Loucy (cell line): ENCODE measurements at regions not wholly inside any gene's neighbourhood (a gene's known extent, or its start where the extent isn't known, plus 50 kb on each side); places are given as distances from the start of the nearest gene placed in this dataset.

Experiments
- H2AFZ ChIP-seq: fragments of 200-600 bp; sonication (generic); 2 replicates; pipeline ENCODE4 v1.6.0; 2016; ENCODE audit warnings: antibody characterized with exemption, mild to moderate bottlenecking, low read length, moderate library complexity
- H3F3A ChIP-seq: fragments of 200-600 bp; 2 replicates; pipeline ENCODE4 v1.6.0; 2016; ENCODE audit warnings: antibody characterized with exemption, low read depth, mild to moderate bottlenecking
- H3K27me3 ChIP-seq: fragments of 200-600 bp; sonication (generic); 2 replicates; pipeline ENCODE4 v1.6.1; 2014; ENCODE audit warnings: low read length, mild to moderate bottlenecking; ENCODE audit not compliant: insufficient read depth, poor library complexity, severe bottlenecking
- H3K36me3 ChIP-seq: fragments of 200-600 bp; sonication (generic); 2 replicates; pipeline ENCODE4 v1.6.1; 2016; ENCODE audit warnings: low read length; ENCODE audit not compliant: insufficient read depth
- H3K4me1 ChIP-seq: fragments of 200-600 bp; sonication (generic); 2 replicates; pipeline ENCODE4 v1.5.1; 2014; ENCODE audit warnings: low read length, mild to moderate bottlenecking; ENCODE audit not compliant: insufficient read depth, poor library complexity, severe bottlenecking
- H3K4me2 ChIP-seq: fragments of 200-600 bp; sonication (generic); 2 replicates; pipeline ENCODE4 v1.6.0; 2014; ENCODE audit warnings: antibody characterized with exemption, low read length, low read depth, mild to moderate bottlenecking; ENCODE audit not compliant: poor library complexity, severe bottlenecking
- H3K4me3 ChIP-seq: fragments of 200-600 bp; sonication (generic); 2 replicates; pipeline ENCODE4 v1.5.1; 2014; ENCODE audit warnings: low read length, mild to moderate bottlenecking, mixed read lengths; ENCODE audit not compliant: poor library complexity, severe bottlenecking
- H3K79me2 ChIP-seq: fragments of 200-600 bp; sonication (generic); 2 replicates; pipeline ENCODE4 v1.6.1; 2014; ENCODE audit warnings: low read length; ENCODE audit not compliant: insufficient read depth
- H3K9ac ChIP-seq: fragments of 200-600 bp; sonication (generic); 2 replicates; pipeline ENCODE4 v1.6.0; 2014; ENCODE audit warnings: mild to moderate bottlenecking, low read depth, low read length, moderate library complexity; ENCODE audit not compliant: poor library complexity, severe bottlenecking
- H3K9me2 ChIP-seq: fragments of 200-600 bp; sonication (generic); replicated peaks from 2 replicates; pipeline ENCODE4 v1.6.1; 2016; ENCODE audit warnings: low read depth, low read length, mixed read lengths
- H3K9me3 ChIP-seq: fragments of 200-600 bp; sonication (generic); 2 replicates; pipeline ENCODE4 v1.6.1; 2014; ENCODE audit warnings: mild to moderate bottlenecking, antibody characterized with exemption, low read length, low read depth; ENCODE audit not compliant: insufficient read depth
- H4K20me1 ChIP-seq: fragments of 200-600 bp; sonication (generic); 2 replicates; pipeline ENCODE4 v1.6.0; 2014; ENCODE audit warnings: antibody characterized with exemption, low read length, mild to moderate bottlenecking; ENCODE audit not compliant: insufficient read depth, poor library complexity, severe bottlenecking
- CTCF ChIP-seq: fragments of 200-600 bp; sonication (generic); conservative IDR thresholded peaks from 2 replicates; pipeline ENCODE4 v1.5.1; 2014; ENCODE audit warnings: mild to moderate bottlenecking, antibody characterized with exemption, low read length
- EZH2phosphoT487 ChIP-seq: fragments of 200-600 bp; IDR thresholded peaks from 2 replicates; pipeline ENCODE4 v1.6.1; 2018; ENCODE audit warnings: antibody characterized with exemption, mild to moderate bottlenecking, moderate library complexity, borderline replicate concordance

GRCh38 chr6:15916581-15916980, 212.3 kb upstream of the MYLIP start:
- Histone ChIP-seq H3K9ac (no peak overlapping the region), H3K4me2 (no peak overlapping the region), H3K4me3 (no peak overlapping the region), H3K4me1 (peaks cover 11% of the 10 kb centered on the region), H3K36me3 (no peaks in the 10 kb centered on the region), H4K20me1 (no peaks in the 10 kb centered on the region), H3K79me2 (no peaks in the 10 kb centered on the region), H2AFZ (no peak overlapping the region), H3K9me2 (no peaks in the 10 kb centered on the region), H3K9me3 (no peaks in the 10 kb centered on the region), H3F3A (no peaks in the 10 kb centered on the region), H3K27me3 (no peaks in the 10 kb centered on the region)
- TF ChIP-seq EZH2phosphoT487 (no peak), CTCF (no peak)

GRCh38 chr6:15915508-15916178, 213.2 kb upstream of the MYLIP start:
- Histone ChIP-seq H3K4me1 (peaks cover 11% of the 10 kb centered on the region), H3K9me2 (no peaks in the 10 kb centered on the region), H3K9me3 (no peaks in the 10 kb centered on the region), H3K36me3 (no peaks in the 10 kb centered on the region), H3K79me2 (no peaks in the 10 kb centered on the region), H3F3A (no peaks in the 10 kb centered on the region), H4K20me1 (no peaks in the 10 kb centered on the region), H3K4me3 (no peak overlapping the region), H2AFZ (no peak overlapping the region), H3K27me3 (no peaks in the 10 kb centered on the region), H3K9ac (no peak overlapping the region), H3K4me2 (no peak overlapping the region)
- TF ChIP-seq EZH2phosphoT487 (no peak), CTCF (no peak)

GRCh38 chr6:15914553-15914952, 214.3 kb upstream of the MYLIP start:
- H3K4me3 ChIP-seq = no peak overlapping the region
- TF ChIP-seq EZH2phosphoT487 (no peak), CTCF (no peak)
- no peaks in the 10 kb centered on the region for H3K9me2 ChIP-seq
- H3K9ac ChIP-seq = no peak overlapping the region
- peaks cover 11% of the 10 kb centered on the region for H3K4me1 ChIP-seq
- H3K9me3 ChIP-seq = no peaks in the 10 kb centered on the region
- no peaks in the 10 kb centered on the region for H3K36me3 ChIP-seq
- H2AFZ ChIP-seq = no peak overlapping the region
- H3K27me3 ChIP-seq = no peaks in the 10 kb centered on the region
- H3K4me2 ChIP-seq = no peak overlapping the region
- no peaks in the 10 kb centered on the region for H4K20me1 ChIP-seq
- no peaks in the 10 kb centered on the region for H3K79me2 ChIP-seq
- no peaks in the 10 kb centered on the region for H3F3A ChIP-seq
